ENCODE measurements at regions not wholly inside any gene's neighbourhood (a gene's known extent, or its start where the extent isn't known, plus 50 kb on each side); places are given as distances from the start of the nearest gene placed in this dataset.
"Not testable (repeated sequence)": the region's sequence is repeated elsewhere in the genome, so short reads cannot be mapped to it uniquely, and the experiment has no call there.

GRCh38 chr3:110697961-110698360, 373.7 kb upstream of the NECTIN3 start:
- H3K36me3 Mint-ChIP-seq (ENCODE audit: low read depth), result no peaks in the 10 kb centered on the region
- no peak for DNase-seq
- no peaks in the 10 kb centered on the region for H3K4me1 Mint-ChIP-seq
- no peak overlapping the region for H3K4me3 Mint-ChIP-seq
- no peaks in the 10 kb centered on the region for H3K9me3 Mint-ChIP-seq
- no peak overlapping the region for H3K27ac Mint-ChIP-seq
- intact Hi-C loops (cut with micrococcal nuclease), result no loop called here
- H3K27me3 Mint-ChIP-seq, result no peaks in the 10 kb centered on the region

GRCh38 chr3:110704332-110704731, 367.3 kb upstream of the NECTIN3 start:
- H3K36me3 Mint-ChIP-seq (ENCODE audit: low read depth); DNase-seq; intact Hi-C loops (cut with micrococcal nuclease); H3K27me3 Mint-ChIP-seq; H3K27ac Mint-ChIP-seq; H3K4me3 Mint-ChIP-seq; H3K4me1 Mint-ChIP-seq; H3K9me3 Mint-ChIP-seq: not testable (repeated sequence)

GRCh38 chr3:110708156-110708555, 363.5 kb upstream of the NECTIN3 start:
- Mint-ChIP-seq H3K27ac (no peak overlapping the region), H3K9me3 (peaks cover 5% of the 10 kb centered on the region), H3K36me3 (ENCODE audit: low read depth) (no peaks in the 10 kb centered on the region), H3K4me3 (no peak overlapping the region), H3K4me1 (no peaks in the 10 kb centered on the region), H3K27me3 (peaks cover 1% of the 10 kb centered on the region)
- intact Hi-C loops (cut with micrococcal nuclease), result no loop called here
- DNase-seq, result no peak

GRCh38 chr3:110710156-110710555, 361.5 kb upstream of the NECTIN3 start:
- Mint-ChIP-seq H3K9me3 (no peaks in the 10 kb centered on the region), H3K27me3 (peaks cover 1% of the 10 kb centered on the region), H3K36me3 (ENCODE audit: low read depth) (no peaks in the 10 kb centered on the region), H3K4me1 (no peaks in the 10 kb centered on the region), H3K4me3 (no peak overlapping the region), H3K27ac (no peak overlapping the region)
- peak; percentile 31 for DNase-seq
- intact Hi-C loops (cut with micrococcal nuclease), result no loop called here

- Mint-ChIP-seq H3K36me3 (ENCODE audit: low read depth) (no peaks in the 10 kb centered on the region), H3K4me1 (no peaks in the 10 kb centered on the region), H3K27me3 (peaks cover 1% of the 10 kb centered on the region), H3K4me3 (no peak overlapping the region), H3K27ac (no peak overlapping the region), H3K9me3 (no peaks in the 10 kb centered on the region)
- peak; percentile 12 for DNase-seq
- intact Hi-C loops (cut with micrococcal nuclease), result no loop called here
These were observed 361.0 kb upstream of the NECTIN3 start for GRCh38 chr3:110710603-110711002.

GRCh38 chr3:110711130-110711832, 360.3 kb upstream of the NECTIN3 start:
- H3K4me1 Mint-ChIP-seq, result no peaks in the 10 kb centered on the region
- H3K27ac Mint-ChIP-seq, result no peak overlapping the region
- DNase-seq, result peak; percentile 11
- intact Hi-C loops (cut with micrococcal nuclease), result no loop called here
- no peak overlapping the region for H3K4me3 Mint-ChIP-seq
- H3K27me3 Mint-ChIP-seq, result peaks cover 3% of the 10 kb centered on the region
- H3K36me3 Mint-ChIP-seq (ENCODE audit: low read depth), result no peaks in the 10 kb centered on the region
- H3K9me3 Mint-ChIP-seq, result no peaks in the 10 kb centered on the region

DNA sequence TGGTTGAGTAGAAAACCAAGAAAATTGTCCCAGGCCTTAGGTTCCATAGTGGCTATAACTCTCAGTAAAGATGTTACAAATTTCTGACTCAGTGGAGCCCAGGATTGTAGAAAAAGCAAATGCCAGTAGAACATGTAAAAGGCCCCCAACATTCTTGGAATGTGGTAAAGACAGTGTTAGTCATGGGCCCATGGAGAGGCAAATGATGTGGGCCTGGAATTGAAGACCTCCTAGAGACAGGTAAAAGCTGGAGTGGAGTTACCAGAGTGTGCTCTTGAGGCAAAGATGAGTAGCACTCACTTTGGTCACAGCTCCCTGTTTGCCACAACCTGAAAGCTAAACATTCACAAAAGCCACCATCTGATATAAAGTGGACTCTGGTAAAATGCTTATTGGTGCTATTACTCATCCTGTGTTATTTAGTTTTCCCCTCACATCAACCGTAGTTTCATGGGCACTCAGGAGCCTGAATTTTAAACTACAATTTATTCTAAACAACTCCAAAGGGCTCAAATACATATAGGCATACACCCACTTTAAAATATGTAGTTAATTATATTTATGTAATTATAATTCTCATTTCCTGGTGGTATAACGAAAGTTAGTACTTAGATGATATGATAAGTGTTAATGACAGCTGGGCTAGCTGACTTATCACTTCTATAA, 359.6 kb upstream of the NECTIN3 start:
- Mint-ChIP-seq H3K36me3 (ENCODE audit: low read depth) (no peaks in the 10 kb centered on the region), H3K9me3 (no peaks in the 10 kb centered on the region), H3K27ac (no peak overlapping the region), H3K4me1 (no peaks in the 10 kb centered on the region), H3K4me3 (no peak overlapping the region), H3K27me3 (peaks cover 3% of the 10 kb centered on the region)
- DNase-seq, result peak; percentile 18
- intact Hi-C loops (cut with micrococcal nuclease), result no loop called here

DNA sequence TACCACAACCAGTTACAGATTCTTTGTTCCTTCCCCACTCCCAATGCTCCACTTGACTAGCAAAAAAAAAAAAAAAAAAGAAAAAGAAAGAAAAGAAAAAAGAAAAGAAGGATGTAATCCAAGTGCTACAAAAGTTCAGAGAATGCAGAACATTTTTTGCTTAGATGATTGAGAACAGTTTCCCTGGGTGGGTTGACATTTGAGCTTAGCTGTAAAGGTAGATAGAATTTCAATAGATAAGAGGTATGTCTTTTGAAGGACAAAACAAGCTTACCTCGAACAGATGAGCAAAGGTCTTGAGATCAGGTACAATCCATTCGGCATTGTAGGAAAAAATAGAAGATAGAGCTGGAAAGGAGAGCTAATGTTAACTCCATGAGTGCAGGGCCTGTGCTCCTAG, 344.6 kb upstream of the NECTIN3 start:
- DNase-seq, result no peak
- H3K9me3 Mint-ChIP-seq, result no peaks in the 10 kb centered on the region
- H3K4me3 Mint-ChIP-seq, result no peak overlapping the region
- intact Hi-C loops (cut with micrococcal nuclease), result no loop called here
- H3K36me3 Mint-ChIP-seq (ENCODE audit: low read depth), result no peaks in the 10 kb centered on the region
- no peaks in the 10 kb centered on the region for H3K4me1 Mint-ChIP-seq
- H3K27ac Mint-ChIP-seq, result no peak overlapping the region
- peaks cover 4% of the 10 kb centered on the region for H3K27me3 Mint-ChIP-seq

DNA sequence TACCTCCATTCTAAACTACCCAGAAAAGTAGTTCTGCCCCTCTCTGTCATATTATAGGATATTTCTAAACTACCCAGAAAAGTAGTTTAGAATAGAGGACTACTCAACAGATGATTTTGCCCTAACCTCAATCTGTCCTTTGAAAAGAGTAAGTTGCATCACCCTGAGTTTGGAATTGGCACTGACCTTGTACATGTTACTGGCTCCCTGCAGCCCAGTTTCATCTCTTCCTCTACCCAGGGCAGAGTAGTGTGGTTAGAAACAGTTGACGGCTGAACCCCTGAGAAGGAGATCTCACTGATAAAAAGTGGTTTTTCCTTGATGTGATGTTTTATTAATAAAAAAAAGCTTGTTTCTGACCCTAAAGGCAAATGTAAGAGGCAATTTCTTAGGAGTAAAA, 340.5 kb upstream of the NECTIN3 start:
- intact Hi-C loops (cut with micrococcal nuclease), result no loop called here
- no peak overlapping the region for H3K4me3 Mint-ChIP-seq
- H3K27me3 Mint-ChIP-seq, result peaks cover 4% of the 10 kb centered on the region
- no peaks in the 10 kb centered on the region for H3K4me1 Mint-ChIP-seq
- H3K36me3 Mint-ChIP-seq (ENCODE audit: low read depth), result no peaks in the 10 kb centered on the region
- no peak overlapping the region for H3K27ac Mint-ChIP-seq
- no peaks in the 10 kb centered on the region for H3K9me3 Mint-ChIP-seq
- DNase-seq, result no peak

DNA sequence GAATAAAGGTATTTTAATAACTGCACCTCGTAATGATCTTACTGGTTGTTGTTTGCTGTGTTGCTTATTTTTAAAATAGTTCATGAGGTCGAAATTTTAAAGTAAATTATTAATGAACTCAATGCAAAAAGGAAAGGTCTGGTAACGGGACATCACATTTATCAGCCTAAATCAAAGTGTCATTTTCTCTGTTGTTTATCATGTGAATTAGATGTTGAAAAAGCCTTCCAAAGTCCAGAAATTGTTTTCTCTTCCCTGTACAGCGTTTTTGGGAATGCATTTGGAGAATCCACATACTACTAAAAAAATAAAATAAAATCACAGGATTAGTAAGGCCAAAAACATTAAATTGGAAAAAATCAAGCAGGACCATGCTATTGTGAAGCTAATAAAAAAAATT, 339.2 kb upstream of the NECTIN3 start:
- H3K9me3 Mint-ChIP-seq, result no peaks in the 10 kb centered on the region
- peaks cover 2% of the 10 kb centered on the region for H3K27me3 Mint-ChIP-seq
- H3K36me3 Mint-ChIP-seq (ENCODE audit: low read depth), result no peaks in the 10 kb centered on the region
- DNase-seq, result no peak
- no peak overlapping the region for H3K4me3 Mint-ChIP-seq
- no peaks in the 10 kb centered on the region for H3K4me1 Mint-ChIP-seq
- H3K27ac Mint-ChIP-seq, result no peak overlapping the region
- intact Hi-C loops (cut with micrococcal nuclease), result no loop called here

DNA sequence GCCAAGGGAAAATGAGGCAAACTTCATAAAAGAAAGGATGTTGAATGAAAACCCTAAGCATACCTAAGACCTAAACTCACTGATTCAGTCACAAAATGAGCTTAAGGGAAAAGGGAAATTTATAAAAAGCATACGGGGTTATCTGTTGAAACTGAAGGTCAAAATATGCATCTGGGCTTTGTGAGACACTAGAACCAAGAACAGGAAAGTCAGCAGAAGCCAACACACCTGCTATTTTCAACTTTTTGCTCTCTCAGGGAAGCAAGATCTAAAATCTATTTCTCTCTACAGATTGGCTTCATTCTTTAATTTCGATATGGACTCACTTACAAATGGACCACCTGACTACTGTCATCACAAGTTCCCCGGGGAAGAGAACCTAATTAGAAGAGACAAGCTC, 338.6 kb upstream of the NECTIN3 start:
- no peak overlapping the region for H3K27ac Mint-ChIP-seq

DNA sequence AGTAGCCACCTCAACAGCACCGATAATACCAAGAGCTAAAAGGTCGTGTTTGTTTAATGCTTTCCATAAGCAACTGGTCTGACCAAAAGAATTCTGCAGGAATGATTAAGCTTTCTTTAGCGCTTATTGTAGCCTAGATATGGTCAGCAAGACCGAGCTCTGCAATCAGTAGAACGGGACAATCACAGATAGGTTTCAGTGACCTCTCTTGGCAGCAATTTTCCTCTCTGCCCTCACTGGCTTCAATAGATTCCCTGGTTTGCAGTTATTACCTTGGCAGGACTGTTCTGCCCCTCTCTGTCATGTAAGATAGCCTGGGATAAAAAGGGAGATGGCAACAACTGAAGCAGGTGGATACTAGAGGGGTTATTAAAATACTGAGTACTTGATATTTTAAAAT, 337.1 kb upstream of the NECTIN3 start:
- H3K4me3 Mint-ChIP-seq, result no peak overlapping the region
- no peak for DNase-seq
- H3K27me3 Mint-ChIP-seq, result peaks cover 2% of the 10 kb centered on the region
- H3K4me1 Mint-ChIP-seq, result no peaks in the 10 kb centered on the region
- intact Hi-C loops (cut with micrococcal nuclease), result no loop called here
- H3K36me3 Mint-ChIP-seq (ENCODE audit: low read depth), result no peaks in the 10 kb centered on the region
- no peaks in the 10 kb centered on the region for H3K9me3 Mint-ChIP-seq
- H3K27ac Mint-ChIP-seq, result no peak overlapping the region

More for the DNA sequence above, 338.6 kb upstream of the NECTIN3 start:
- Mint-ChIP-seq H3K27me3 (peaks cover 2% of the 10 kb centered on the region), H3K4me1 (no peaks in the 10 kb centered on the region), H3K9me3 (no peaks in the 10 kb centered on the region), H3K4me3 (no peak overlapping the region), H3K36me3 (ENCODE audit: low read depth) (no peaks in the 10 kb centered on the region)
- intact Hi-C loops (cut with micrococcal nuclease), result no loop called here
- no peak for DNase-seq

GRCh38 chr3:110736332-110736731, 335.3 kb upstream of the NECTIN3 start:
- Mint-ChIP-seq H3K27me3 (no peaks in the 10 kb centered on the region), H3K4me3 (no peak overlapping the region), H3K4me1 (no peaks in the 10 kb centered on the region), H3K36me3 (ENCODE audit: low read depth) (no peaks in the 10 kb centered on the region), H3K9me3 (no peaks in the 10 kb centered on the region), H3K27ac (no peak overlapping the region)
- DNase-seq, result no peak
- intact Hi-C loops (cut with micrococcal nuclease), result no loop called here

DNA sequence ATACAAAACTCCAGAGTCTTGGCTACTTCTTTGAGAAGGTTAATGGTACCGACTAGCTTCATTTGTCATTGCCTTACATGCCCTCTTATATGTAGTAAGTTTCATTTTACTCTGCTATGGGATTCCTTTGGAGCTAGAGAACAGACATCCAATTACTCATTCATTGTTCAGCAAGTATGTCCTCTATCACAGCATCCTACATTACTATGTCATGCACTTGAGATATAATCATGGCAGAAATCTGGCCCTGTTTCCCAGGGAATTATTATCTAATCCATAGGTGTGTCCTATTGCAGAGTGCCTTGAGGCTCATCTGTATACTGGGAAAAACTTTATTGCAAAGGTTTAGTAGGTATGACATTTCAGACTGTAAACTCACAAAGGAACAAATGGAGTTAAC, 333.1 kb upstream of the NECTIN3 start:
- no peaks in the 10 kb centered on the region for H3K4me1 Mint-ChIP-seq
- DNase-seq, result no peak
- intact Hi-C loops (cut with micrococcal nuclease), result no loop called here
- H3K36me3 Mint-ChIP-seq (ENCODE audit: low read depth), result no peaks in the 10 kb centered on the region
- peaks cover 2% of the 10 kb centered on the region for H3K27me3 Mint-ChIP-seq
- H3K4me3 Mint-ChIP-seq, result no peak overlapping the region
- no peak overlapping the region for H3K27ac Mint-ChIP-seq
- H3K9me3 Mint-ChIP-seq, result no peaks in the 10 kb centered on the region

DNA sequence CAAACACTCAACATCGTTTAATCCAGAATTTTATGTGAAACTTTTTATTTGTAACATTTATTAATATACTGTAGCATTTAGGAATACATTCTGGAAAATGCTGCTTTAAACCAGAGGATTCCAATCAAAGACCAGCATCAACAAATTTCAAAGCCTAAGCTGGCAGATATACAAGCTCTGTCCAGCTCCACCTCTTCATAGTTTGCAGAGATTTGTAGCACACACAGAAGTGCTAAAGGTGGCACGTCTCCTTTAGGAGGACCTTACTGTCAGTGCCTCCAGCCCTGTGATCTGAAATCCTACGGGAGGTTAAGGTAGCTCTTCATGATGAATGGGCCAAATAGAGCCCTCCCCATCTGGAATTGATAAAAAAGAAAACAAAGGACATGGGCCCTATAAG, 329.7 kb upstream of the NECTIN3 start:
- intact Hi-C loops (cut with micrococcal nuclease), result no loop called here
- H3K4me1 Mint-ChIP-seq, result no peaks in the 10 kb centered on the region
- H3K4me3 Mint-ChIP-seq, result no peak overlapping the region
- H3K27ac Mint-ChIP-seq, result no peak overlapping the region
- no peaks in the 10 kb centered on the region for H3K9me3 Mint-ChIP-seq
- peaks cover 8% of the 10 kb centered on the region for H3K27me3 Mint-ChIP-seq
- no peaks in the 10 kb centered on the region for H3K36me3 Mint-ChIP-seq (ENCODE audit: low read depth)
- no peak for DNase-seq
